Stomach smooth muscle (tissue), 2 donors: ENCODE measurements at regions not wholly inside any gene's neighbourhood (a gene's known extent, or its start where the extent isn't known, plus 50 kb on each side); places are given as distances from the start of the nearest gene placed in this dataset.

Source experiments
- H3K27ac ChIP-seq: one replicate; pipeline ENCODE4 v1.7.0; 2013; ENCODE audit warnings: mild to moderate bottlenecking, low read length, inconsistent platforms
- H3K27me3 ChIP-seq, 2 donors: one replicate each; pipeline ENCODE4 v1.7.0; 2013; ENCODE audit warnings: low read length in 2 of 2; ENCODE audit not compliant: insufficient read depth in 2 of 2, control insufficient read depth in 1 of 2
- H3K36me3 ChIP-seq, 2 donors: one replicate each; pipeline ENCODE4 v1.7.0; 2013; ENCODE audit warnings: low read length in 2 of 2; ENCODE audit not compliant: control insufficient read depth in 2 of 2, insufficient read depth in 2 of 2
- H3K4me1 ChIP-seq: one replicate; pipeline ENCODE4 v1.7.0; 2013; ENCODE audit warnings: low read length; ENCODE audit not compliant: control insufficient read depth, insufficient read depth
- H3K4me3 ChIP-seq, 2 donors: one replicate each; pipeline ENCODE4 v1.7.0; 2013; ENCODE audit warnings: low read length in 2 of 2
- H3K9ac ChIP-seq, 2 donors: one replicate each; pipeline ENCODE4 v1.7.0; 2013; ENCODE audit warnings: low read length in 2 of 2, mild to moderate bottlenecking in 1 of 2
- H3K9me3 ChIP-seq, 2 donors: one replicate each; pipeline ENCODE4 v1.7.0; 2013; ENCODE audit warnings: low read length in 2 of 2; ENCODE audit not compliant: control insufficient read depth in 2 of 2
- donor health status: healthy.
- donor health status: Pancreatic carcinoma.

GRCh38 chr10:33817605-33818004 is 483.1 kb upstream of the NRP1 start:
- H3K36me3 ChIP-seq, result no peaks in the 10 kb centered on the region
- no peaks in the 10 kb centered on the region for H3K9me3 ChIP-seq
- no peak overlapping the region for H3K9ac ChIP-seq
- no peak overlapping the region for H3K4me3 ChIP-seq
- no peaks in the 10 kb centered on the region for H3K4me1 ChIP-seq
- H3K27ac ChIP-seq, result no peak overlapping the region
- no peaks in the 10 kb centered on the region for H3K27me3 ChIP-seq

GRCh38 chr10:33815776-33816175 is 481.3 kb upstream of the NRP1 start:
- Histone ChIP-seq H3K27ac (no peak overlapping the region), H3K27me3 (no peaks in the 10 kb centered on the region), H3K4me3 (no peak overlapping the region)

GRCh38 chr10:33813871-33814270 is 479.4 kb upstream of the NRP1 start:
- no peaks in the 10 kb centered on the region for H3K9me3 ChIP-seq
- no peaks in the 10 kb centered on the region for H3K4me1 ChIP-seq
- no peak overlapping the region for H3K27ac ChIP-seq
- no peaks in the 10 kb centered on the region for H3K27me3 ChIP-seq
- H3K4me3 ChIP-seq, result no peak overlapping the region
- H3K9ac ChIP-seq, result no peak overlapping the region
- no peaks in the 10 kb centered on the region for H3K36me3 ChIP-seq

More at GRCh38 chr10:33815776-33816175, 481.3 kb upstream of the NRP1 start:
- Histone ChIP-seq H3K36me3 (no peaks in the 10 kb centered on the region), H3K9me3 (no peaks in the 10 kb centered on the region), H3K9ac (no peak overlapping the region), H3K4me1 (no peaks in the 10 kb centered on the region)

- Histone ChIP-seq H3K4me3 (no peak overlapping the region), H3K36me3 (no peaks in the 10 kb centered on the region), H3K27me3 (no peaks in the 10 kb centered on the region), H3K9me3 (no peaks in the 10 kb centered on the region), H3K4me1 (no peaks in the 10 kb centered on the region), H3K27ac (no peak overlapping the region), H3K9ac (no peak overlapping the region)
Measured at GRCh38 chr10:33813415-33813814, 478.9 kb upstream of the NRP1 start.

GRCh38 chr10:33812586-33812985 is 478.1 kb upstream of the NRP1 start:
- Histone ChIP-seq H3K27me3 (no peaks in the 10 kb centered on the region), H3K9ac (no peak overlapping the region), H3K36me3 (no peaks in the 10 kb centered on the region)

GRCh38 chr10:33810986-33811385 is 476.5 kb upstream of the NRP1 start:
- H3K4me3 ChIP-seq, result no peak overlapping the region
- H3K4me1 ChIP-seq, result no peaks in the 10 kb centered on the region

More at GRCh38 chr10:33812586-33812985, 478.1 kb upstream of the NRP1 start:
- Histone ChIP-seq H3K4me3 (no peak overlapping the region), H3K4me1 (no peaks in the 10 kb centered on the region), H3K9me3 (no peaks in the 10 kb centered on the region), H3K27ac (no peak overlapping the region)

GRCh38 chr10:33809732-33810131 is 475.3 kb upstream of the NRP1 start:
- no peak overlapping the region for H3K27ac ChIP-seq

More at GRCh38 chr10:33810986-33811385, 476.5 kb upstream of the NRP1 start:
- H3K36me3 ChIP-seq, result no peaks in the 10 kb centered on the region
- no peak overlapping the region for H3K27ac ChIP-seq
- H3K27me3 ChIP-seq, result no peaks in the 10 kb centered on the region
- H3K9ac ChIP-seq, result no peak overlapping the region
- H3K9me3 ChIP-seq, result no peaks in the 10 kb centered on the region

GRCh38 chr10:33808475-33808874 is 474.0 kb upstream of the NRP1 start:
- Histone ChIP-seq H3K4me1 (no peaks in the 10 kb centered on the region), H3K27ac (no peak overlapping the region), H3K9ac (no peak overlapping the region), H3K9me3 (no peaks in the 10 kb centered on the region), H3K4me3 (no peak overlapping the region), H3K27me3 (no peaks in the 10 kb centered on the region), H3K36me3 (no peaks in the 10 kb centered on the region)

More at GRCh38 chr10:33809732-33810131, 475.3 kb upstream of the NRP1 start:
- Histone ChIP-seq H3K36me3 (no peaks in the 10 kb centered on the region), H3K9ac (no peak overlapping the region), H3K4me1 (no peaks in the 10 kb centered on the region), H3K27me3 (no peaks in the 10 kb centered on the region), H3K4me3 (no peak overlapping the region), H3K9me3 (no peaks in the 10 kb centered on the region)

- Histone ChIP-seq H3K9ac (no peak overlapping the region), H3K9me3 (no peaks in the 10 kb centered on the region), H3K36me3 (no peaks in the 10 kb centered on the region), H3K27me3 (no peaks in the 10 kb centered on the region), H3K4me1 (no peaks in the 10 kb centered on the region), H3K27ac (no peak overlapping the region), H3K4me3 (no peak overlapping the region)
Measured at GRCh38 chr10:33807531-33808359, 473.3 kb upstream of the NRP1 start.

GRCh38 chr10:33805831-33806230 is 471.4 kb upstream of the NRP1 start:
- no peaks in the 10 kb centered on the region for H3K9me3 ChIP-seq
- H3K36me3 ChIP-seq, result no peaks in the 10 kb centered on the region
- H3K27ac ChIP-seq, result no peak overlapping the region
- no peaks in the 10 kb centered on the region for H3K27me3 ChIP-seq
- no peaks in the 10 kb centered on the region for H3K4me1 ChIP-seq
- H3K4me3 ChIP-seq, result no peak overlapping the region
- H3K9ac ChIP-seq, result no peak overlapping the region

GRCh38 chr10:33804584-33804983 is 470.1 kb upstream of the NRP1 start:
- H3K9ac ChIP-seq, result no peak overlapping the region
- no peak overlapping the region for H3K4me3 ChIP-seq
- H3K36me3 ChIP-seq, result no peaks in the 10 kb centered on the region
- H3K27me3 ChIP-seq, result no peaks in the 10 kb centered on the region
- no peak overlapping the region for H3K27ac ChIP-seq
- no peaks in the 10 kb centered on the region for H3K4me1 ChIP-seq
- H3K9me3 ChIP-seq, result no peaks in the 10 kb centered on the region
